GM19372 (cell line): ENCODE measurements at regions not wholly inside any gene's neighbourhood (a gene's known extent, or its start where the extent isn't known, plus 50 kb on each side); places are given as distances from the start of the nearest gene placed in this dataset.
"Not testable (repeated sequence)": the region's sequence is repeated elsewhere in the genome, so short reads cannot be mapped to it uniquely, and the experiment has no call there.

Experiments
- ATAC-seq: cut with Tn5 transposase; IDR thresholded peaks from one replicate; pipeline ENCODE4 v1.9.1; 2021; ENCODE audit warnings: mild to moderate bottlenecking, low read depth, moderate library complexity; ENCODE audit not compliant: unreplicated experiment

DNA sequence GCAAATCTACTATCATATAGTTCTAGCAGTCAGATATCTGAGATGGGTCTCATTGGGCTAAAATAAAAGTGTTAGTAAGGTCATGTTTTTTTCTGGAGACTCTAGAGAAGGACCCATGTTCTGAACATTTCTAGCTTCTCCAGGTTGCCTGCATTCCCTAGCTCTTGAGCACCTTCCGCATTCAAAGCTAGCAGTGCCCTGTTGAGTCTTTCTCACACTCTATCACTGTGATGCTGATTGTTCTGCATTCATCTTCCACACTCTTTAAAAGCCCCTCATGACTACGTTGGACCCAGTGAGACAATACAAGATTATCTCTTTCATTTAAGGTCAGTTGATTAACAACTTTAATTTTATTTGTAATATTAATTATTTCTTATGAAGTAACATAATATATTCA is 433.3 kb upstream of the CHORDC1 start:
- ATAC-seq = no peak

DNA sequence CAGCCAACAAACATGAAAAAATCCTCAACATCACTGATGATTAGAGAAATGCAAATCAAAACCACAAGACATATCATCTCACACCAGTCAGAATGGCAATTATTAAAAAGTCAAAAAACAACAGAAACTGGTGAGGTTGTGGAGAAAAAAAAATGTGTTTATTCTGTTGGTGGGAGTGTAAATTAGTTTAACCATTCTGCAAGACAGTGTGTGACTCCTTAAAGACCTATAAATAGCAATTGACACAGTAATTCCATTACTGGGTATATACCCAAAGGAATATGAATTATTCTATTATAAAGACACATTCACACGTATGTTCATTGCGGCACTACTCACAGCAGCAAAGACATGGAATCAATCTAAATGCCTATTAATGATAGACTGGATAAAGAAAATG is 427.3 kb upstream of the CHORDC1 start:
- no peak for ATAC-seq

DNA sequence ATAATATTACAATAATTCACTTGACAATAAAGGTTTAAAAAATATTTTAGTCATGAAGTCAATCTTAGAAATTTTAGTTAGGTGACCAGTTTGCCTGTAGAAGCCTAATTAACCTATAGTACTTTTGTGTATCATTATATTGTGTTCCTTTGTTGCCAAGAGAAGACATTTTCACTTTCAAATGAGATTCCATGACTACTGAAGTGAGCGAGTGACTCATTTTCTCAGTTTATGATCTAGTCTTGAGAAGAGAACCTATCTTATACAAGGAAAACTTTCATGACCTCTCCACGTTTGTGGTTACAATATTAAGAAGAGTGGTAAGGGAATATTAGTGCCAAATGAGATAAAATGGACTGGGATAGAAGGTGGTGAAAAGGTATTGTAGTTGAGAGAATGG is 423.9 kb upstream of the CHORDC1 start:
- ATAC-seq = no peak

DNA sequence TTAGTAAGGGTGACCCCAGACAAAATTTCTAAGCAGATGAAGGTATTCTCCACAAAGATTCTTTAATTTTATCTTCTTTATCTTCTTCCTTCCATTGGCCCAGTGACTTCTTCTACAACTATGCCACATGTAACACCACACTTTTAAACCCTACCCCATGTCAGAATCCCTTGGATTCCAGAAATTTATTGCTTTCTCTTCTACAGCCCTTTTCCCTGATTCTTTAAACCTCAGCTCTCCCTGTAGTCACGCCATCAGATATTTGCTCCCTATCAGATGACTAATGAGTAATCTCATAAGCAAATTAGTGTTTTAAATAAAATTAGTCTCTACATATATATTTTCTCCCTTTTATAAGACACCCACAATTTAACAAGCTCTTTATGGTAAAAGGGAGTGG is 423.4 kb upstream of the CHORDC1 start:
- ATAC-seq = no peak

DNA sequence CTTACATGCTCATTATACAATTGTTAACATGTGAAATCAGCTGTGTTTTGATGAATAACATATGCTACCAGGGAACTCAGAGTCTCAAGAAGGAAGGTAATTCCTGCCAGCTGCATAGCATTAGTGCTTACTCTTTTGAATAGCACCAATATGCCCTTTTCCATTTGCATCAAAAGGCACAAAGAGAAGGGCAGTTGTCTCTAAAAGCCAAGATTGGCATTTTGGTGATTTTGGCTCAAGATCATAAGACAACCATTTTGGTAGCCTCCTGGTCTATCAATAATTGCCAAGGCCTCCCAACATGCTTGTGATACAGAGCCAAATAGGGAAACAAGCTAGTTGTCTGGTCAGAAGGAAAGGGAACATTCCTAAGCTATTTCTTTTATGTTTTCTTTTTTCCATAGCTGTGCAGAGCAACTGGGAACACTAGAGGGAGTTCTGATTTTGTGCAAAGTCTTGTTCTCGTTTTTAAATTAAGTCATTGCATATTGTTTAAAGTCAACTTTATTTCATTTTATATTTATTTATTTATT is 416.7 kb upstream of the CHORDC1 start:
- ATAC-seq = no peak

DNA sequence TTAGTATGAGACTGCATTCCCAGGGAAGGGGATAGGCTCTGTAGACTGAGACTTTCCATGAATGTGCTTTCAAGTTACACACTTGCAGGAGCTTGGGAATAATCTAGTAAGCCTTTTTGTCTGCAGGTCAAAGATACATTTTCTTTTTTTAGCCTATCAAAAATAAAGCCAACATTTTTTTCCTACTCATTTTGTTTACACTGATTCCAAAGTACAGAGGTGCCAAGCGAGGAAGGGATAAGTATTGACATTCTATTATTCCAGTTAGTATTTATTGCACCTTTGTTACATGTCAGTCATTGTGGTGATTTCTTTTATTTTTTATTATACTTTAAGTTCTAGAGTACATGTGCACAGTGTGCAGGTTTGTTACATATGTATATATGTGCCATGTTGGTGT is 413.0 kb upstream of the CHORDC1 start:
- no peak for ATAC-seq

DNA sequence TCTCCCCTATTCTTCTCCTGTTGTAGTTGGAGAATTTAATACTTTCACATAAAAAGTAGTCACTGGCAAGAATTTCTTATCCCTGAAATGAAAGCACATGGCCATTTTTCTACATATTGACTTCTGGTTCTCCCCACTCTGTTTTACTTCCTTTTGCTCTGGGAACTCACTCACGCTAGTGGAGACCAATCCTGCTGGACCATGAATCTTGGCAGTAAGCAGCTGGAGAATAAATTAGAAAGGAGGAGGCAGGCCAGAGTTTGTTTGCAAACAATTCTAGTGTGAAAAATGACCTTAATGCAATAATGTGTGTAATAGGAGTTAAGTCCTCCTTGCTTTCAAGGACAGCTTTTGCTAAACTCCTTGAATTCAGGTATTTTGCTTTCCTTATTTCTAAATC is 412.3 kb upstream of the CHORDC1 start:
- ATAC-seq = no peak

DNA sequence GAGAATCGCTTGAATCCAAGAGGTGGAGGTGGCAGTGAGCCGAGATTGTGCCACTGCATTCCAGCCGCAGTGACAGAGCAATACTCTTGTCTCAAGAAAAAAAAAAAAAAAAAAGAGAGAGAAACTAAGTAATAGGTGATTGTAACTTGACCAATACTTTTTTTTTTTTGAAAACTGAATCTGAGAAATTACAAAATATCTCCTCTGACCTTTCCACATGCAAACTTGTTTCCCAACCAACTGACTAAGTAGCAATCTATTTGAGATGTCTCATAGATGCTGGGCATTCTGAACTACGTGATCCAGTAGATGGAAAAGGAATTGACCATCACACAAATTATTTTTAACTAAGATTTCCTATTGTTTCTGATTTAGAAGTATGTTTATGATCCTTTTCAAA is 407.3 kb upstream of the CHORDC1 start:
- no peak for ATAC-seq

DNA sequence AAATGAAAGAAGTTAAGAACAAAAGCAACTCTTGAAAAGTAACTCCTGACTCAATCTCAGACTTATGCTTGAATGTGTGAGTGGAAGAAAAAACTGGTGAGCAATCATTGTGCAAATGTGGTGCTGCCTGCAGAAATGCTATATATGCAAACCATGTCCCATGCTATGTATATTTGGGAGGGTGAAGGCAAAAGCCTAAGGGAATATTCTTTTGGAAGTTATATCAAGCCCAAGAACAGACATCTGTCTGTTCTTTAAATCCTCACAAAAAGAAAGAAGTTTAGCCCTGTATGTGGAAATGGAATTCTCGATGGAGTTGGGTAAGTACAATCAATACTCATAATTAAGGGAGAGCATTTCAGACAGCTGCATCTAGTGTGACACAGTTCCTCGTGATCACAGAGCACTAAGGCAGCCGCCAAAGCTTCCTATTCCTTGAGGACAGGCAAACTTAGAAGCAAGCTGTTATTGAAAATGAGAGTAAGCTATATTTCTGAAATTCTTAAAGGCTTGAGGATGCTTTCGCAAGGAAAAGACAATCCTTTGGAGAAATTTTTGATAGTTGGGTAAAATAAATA is 406.5 kb upstream of the CHORDC1 start:
- ATAC-seq = no peak

DNA sequence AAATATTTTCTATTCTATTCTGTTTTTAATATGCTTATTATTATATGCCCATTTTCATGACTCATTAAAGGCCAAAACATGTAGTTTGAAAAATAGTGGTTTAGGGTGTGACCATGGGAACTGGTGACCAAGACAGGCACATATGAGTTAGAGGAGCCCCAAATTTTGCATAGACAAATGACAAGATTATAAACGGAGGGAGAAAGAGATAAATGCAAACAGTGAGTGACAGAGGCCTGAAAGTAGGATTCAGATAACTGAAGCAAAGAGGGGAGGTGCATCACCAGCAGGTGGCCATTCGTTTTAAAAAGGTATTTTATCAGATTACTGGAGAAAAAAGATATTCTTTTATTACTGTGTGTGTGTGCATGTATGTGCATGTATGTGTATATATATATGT is 391.5 kb upstream of the CHORDC1 start:
- ATAC-seq = no peak

DNA sequence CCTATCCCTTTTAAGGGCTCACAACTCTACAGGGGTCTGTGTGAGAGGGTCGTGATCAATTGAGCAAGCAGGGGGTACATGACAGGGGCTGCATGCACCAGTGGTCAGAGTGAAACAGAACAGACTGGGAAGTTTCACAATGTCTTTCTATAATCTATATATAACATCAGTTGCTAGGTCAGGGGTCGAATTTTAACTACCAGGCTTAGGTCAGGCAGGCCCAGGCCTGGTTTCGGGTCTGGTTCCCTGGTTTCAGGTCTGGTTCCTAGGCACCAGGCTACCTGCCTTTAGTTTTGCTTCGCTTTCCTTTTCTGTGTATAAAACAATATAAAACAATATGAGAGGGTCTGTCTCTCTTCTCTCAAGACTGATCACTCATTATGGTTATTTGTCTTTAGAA is 390.2 kb upstream of the CHORDC1 start:
- not testable (repeated sequence) for ATAC-seq

DNA sequence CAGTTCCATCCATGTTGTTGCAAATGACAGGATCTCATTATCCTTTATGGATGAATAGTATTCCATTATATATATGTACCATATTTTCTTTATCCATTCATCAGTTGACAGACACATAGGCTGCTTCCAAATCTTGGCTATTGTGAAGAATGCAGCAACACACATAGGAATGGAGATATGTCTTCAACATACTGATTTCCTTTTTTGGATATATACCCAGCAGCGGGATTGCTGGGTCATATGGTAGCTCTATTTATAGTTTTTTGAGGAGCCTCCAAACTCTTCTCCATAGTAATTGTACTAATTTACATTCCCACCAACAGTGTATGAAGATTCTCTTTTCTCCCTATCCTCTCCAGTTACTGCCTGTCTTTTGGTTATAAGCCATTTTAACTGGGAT is 383.9 kb upstream of the CHORDC1 start:
- no peak for ATAC-seq

DNA sequence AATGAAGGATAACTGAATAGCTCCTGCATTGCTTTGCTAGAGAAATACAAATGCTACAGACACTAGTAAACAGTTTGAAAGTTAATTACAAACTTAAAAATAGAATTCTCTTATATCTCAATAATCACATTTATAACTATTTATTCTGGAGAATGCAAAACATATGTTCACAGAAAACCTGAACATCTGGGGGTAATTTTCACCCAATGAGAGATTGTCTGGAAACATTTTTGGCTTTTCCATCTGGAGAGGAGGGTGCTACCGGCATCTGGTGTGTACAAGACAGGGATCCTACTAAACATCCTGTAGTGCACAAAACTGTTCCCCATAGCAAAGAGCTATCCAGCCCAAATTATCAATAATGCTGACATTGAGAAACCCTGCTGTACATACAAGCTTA is 378.4 kb upstream of the CHORDC1 start:
- ATAC-seq = no peak

DNA sequence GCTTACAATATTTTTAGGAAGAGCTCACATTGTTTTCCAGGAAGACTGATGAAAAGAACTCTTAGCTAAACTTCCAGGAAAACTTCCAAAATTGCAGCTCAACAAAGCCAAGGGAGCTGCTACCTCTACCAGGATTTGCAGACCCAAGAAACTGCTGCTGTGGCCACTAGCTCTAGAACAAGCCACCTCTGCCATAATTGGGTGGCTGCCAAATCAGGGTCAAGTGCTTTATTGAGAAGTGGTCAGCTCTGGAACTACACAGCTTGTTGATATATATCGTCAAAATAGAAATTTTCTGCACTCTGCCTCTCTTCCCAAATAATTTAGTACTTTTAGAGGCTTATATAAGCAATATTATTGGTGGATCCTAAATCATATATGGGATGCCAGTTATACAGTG is 371.8 kb upstream of the CHORDC1 start:
- no peak for ATAC-seq

DNA sequence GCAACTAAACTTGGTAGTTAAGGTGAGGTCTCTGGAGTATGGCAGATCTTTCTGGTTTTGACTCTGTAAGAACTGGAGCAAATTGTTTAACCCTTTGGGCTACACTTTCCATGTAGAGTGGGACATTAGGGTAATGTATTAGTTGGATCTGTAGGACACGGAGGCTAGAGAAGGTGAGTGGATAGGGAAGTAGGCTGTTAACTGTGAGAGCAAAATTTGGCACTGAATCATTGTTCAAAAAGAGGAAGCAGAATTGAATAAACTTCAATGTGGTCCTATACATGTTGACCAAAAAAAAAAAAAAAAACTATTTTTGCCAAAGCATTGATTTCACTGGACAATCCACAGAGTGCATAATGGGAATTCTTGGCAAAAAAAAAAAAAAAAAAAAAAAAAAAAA is 370.2 kb upstream of the CHORDC1 start:
- ATAC-seq = no peak

DNA sequence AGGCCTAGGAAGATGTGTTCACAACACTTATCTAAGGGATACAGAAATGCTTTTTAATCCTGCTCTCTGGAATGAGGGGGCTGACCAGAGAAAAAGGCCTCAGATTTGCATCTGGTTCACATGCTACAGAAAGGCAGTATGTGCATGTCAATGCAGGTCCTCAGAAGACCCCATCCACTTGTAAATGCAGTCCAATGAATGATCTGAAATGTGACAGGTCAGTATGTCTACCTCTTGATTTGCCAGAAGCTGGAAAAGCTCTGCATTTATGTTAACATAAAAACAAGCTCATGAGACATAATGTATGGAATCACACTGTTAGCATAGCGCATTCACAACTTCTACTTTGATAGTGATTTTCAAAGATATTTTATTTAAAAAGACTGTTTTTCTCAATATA is 367.4 kb upstream of the CHORDC1 start:
- ATAC-seq = no peak

DNA sequence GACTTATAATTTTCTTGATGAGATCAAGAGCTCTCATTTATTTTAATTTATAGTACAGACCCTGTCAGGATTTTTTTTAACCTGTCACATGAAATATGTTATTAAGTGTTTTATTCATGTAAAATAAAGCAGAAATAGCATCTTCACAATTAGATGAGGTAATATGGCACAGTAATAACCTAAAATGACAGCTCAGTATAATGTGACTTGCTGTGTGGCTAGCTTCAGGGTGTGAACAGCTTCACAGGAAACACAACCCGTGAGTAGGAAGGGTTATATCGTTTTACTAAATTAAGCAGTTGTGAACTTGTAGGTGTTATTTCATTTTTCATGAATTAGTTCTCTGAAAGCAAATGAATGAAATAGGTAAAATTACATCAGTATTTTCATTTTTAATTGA is 366.9 kb upstream of the CHORDC1 start:
- ATAC-seq = no peak

DNA sequence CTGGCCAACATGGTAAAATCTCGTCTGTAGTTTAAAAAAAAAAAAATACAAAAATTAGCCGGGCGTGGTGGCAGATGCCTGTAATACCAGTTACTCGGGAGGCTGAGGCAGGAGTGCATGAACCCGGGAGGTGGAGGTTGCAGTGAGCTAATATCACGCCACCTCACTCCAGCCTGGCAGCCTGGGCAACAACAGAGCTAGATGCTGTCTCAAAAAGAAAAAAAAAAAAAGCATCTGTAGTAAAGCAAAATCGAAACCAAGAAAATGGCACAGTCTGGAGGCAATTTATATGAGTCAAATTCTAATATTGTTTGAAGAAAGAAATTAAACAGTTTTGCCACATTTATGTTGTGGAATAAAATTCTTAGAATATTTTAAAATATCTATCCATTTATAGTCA is 365.0 kb upstream of the CHORDC1 start:
- ATAC-seq = no peak

DNA sequence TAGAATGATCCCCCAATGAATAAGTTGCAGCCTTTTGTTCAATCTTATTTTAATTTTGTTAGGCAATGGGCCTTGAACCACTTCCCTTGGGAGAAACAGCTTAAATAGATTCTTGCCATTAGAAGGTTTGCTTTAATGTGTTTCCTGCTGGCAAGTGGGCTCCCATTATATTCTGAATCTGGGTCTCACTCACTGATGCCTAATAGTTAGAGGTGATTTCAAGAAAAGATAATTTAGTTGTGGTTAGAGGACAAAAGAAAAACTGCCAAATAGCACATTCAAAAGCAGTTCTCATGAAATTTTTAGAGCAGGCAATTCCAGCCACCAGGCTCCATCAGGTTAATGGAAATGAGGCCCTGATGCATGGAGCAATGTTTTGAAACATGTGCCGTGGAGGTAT is 362.6 kb upstream of the CHORDC1 start:
- no peak for ATAC-seq

DNA sequence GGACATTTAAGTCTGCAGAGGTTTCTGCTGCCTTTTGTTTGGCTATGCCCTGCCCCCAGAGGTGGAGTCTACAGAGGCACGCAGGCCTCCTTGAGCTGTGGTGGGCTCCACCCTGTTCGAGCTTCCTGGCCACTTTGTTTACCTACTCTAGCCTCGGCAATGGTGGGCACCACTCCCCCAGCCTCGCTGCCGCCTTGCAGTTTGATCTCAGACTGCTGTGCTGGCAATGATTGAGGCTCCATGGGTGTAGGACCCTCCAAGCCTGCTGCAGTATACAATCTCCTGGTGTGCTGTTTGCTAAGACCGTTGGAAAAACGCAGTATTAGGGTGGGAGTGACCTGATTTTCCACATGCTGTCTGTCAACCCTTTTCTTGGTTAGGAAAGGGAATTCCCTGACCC is 360.1 kb upstream of the CHORDC1 start:
- not testable (repeated sequence) for ATAC-seq

DNA sequence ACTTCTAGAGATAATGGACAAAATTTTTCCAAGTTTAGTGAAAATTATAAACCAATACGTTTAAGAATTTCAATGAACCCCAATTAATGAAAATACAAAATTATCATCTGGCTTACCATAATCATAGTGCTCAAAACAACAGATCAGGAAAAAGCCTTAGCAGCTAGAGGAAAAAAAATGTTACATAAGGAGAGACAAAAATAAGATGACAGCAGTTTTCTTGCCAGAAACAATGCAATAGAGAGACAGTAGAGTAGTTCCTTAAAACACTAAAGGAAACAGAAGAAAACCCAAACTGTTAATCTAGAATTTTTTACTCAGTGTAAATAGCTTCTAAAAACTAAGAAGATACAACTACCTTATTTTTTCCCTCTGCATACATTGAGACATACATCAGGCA is 341.7 kb upstream of the CHORDC1 start:
- no peak for ATAC-seq

DNA sequence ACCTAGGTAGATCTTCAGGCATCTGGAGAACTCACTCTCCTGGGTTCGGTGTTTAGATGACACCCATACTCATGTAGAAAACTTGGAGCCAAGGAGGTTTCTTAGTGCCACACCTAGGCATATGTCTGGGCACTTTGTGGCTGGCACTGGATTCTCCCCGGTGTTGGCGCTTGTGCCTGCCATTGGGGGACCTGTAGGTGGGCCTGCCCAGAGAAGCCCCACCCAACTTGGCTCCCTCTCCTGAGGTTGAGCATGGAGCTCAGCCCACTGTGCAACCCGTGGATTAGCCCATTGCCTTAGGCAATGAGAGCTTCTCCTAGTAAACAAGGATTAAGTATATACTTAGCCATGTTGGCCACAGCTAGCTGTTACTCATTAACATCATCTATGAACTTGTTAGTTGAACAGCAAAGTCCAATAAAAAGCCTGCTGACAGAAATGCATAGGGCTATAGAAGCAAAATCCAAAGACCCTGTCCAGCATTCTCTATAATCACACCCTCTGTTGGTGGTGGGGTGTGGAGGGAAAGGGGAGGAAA is 335.5 kb upstream of the CHORDC1 start:
- ATAC-seq = no peak

DNA sequence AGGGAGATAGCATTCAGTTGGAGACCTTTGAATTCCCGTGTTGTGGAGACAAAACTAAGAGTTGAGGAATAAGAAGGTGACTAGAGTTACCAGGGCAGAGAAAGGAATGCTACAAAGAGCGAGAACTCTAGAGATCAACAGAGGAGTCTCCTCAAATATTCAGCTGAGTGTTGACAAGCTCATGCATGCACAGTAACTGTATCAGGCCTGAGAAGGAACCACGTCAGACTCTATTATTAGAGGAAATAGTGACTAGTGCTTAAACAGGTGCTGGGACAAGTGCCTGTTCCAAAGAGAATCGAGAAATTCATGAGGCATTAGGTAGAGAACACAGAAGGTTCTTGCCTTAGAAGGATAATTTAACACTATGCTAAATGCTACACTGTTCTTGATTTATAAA is 333.8 kb upstream of the CHORDC1 start:
- ATAC-seq = no peak
